ENCODE measurements at regions not wholly inside any gene's neighbourhood (a gene's known extent, or its start where the extent isn't known, plus 50 kb on each side); places are given as distances from the start of the nearest gene placed in this dataset.
"Not testable (repeated sequence)": the region's sequence is repeated elsewhere in the genome, so short reads cannot be mapped to it uniquely, and the experiment has no call there.

DNA sequence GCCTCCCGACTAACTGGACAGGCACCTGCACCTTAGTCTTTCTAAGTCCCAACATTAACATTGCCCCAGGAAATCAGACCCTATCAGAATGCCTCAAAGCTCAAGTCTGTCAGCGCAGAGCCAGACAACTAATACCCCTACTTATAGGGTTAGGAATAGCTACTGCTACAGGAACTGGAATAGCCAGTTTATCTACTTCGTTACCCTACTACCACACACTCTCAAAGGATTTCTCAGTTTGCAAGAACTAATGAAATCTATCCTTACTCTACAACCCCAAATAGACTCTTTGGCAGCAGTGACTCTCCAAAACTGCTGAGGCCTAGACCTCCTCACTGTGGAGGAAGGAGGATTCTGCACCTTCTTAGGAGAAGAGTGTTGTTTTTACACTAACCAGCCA, 88.5 kb downstream of the COPRS start:
- H3K9me3 ChIP-seq (ENCODE audit: control extremely low read depth in 1 of 3, control insufficient read depth in 2 of 3, insufficient read depth in 1 of 3, low read length in 2 of 3); H3K27ac ChIP-seq (ENCODE audit: low read length in 2 of 2); H3K9ac ChIP-seq (ENCODE audit: low read length); intact Hi-C loops (cut with micrococcal nuclease); H2AFZ ChIP-seq (ENCODE audit: insufficient read depth, low read depth, low read length, poor library complexity, severe bottlenecking); ATAC-seq (ENCODE audit: low read depth); DNase-seq; H3K4me1 ChIP-seq (ENCODE audit: control insufficient read depth in 2 of 2, insufficient read depth in 2 of 2, low read length in 2 of 2); H3K27me3 Mint-ChIP-seq; H3K27me3 ChIP-seq (replicated peaks in 1 of 4; ENCODE audit: control extremely low read depth in 1 of 4, control insufficient read depth in 3 of 4, insufficient read depth in 4 of 4, low read length in 3 of 4); H3K4me3 ChIP-seq (ENCODE audit: control extremely low read depth in 1 of 5, extremely low read depth in 1 of 5, insufficient read depth in 1 of 5, low read depth in 2 of 5, low read length in 4 of 5); H3K4me1 Mint-ChIP-seq; H3K27ac Mint-ChIP-seq; H3K36me3 ChIP-seq (replicated peaks in 1 of 2; ENCODE audit: control extremely low read depth in 1 of 2, control insufficient read depth in 1 of 2, extremely low read depth in 1 of 2, insufficient read depth in 2 of 2, low read length in 1 of 2); CTCF ChIA-PET; H3K9me3 Mint-ChIP-seq (ENCODE audit: insufficient read depth); POLR2A ChIA-PET; H3K4me2 ChIP-seq (replicated peaks; ENCODE audit: low read depth, low read length, poor library complexity, severe bottlenecking); H4K20me1 ChIP-seq (ENCODE audit: control insufficient read depth, insufficient read depth, low read length, poor library complexity, severe bottlenecking); H3K4me3 Mint-ChIP-seq; H3K79me2 ChIP-seq (ENCODE audit: control insufficient read depth, insufficient read depth, low read length): not testable (repeated sequence)
- 96% methylated on average over 2 of the region's 3 CpGs for WGBS (ENCODE audit: insufficient coverage)

DNA sequence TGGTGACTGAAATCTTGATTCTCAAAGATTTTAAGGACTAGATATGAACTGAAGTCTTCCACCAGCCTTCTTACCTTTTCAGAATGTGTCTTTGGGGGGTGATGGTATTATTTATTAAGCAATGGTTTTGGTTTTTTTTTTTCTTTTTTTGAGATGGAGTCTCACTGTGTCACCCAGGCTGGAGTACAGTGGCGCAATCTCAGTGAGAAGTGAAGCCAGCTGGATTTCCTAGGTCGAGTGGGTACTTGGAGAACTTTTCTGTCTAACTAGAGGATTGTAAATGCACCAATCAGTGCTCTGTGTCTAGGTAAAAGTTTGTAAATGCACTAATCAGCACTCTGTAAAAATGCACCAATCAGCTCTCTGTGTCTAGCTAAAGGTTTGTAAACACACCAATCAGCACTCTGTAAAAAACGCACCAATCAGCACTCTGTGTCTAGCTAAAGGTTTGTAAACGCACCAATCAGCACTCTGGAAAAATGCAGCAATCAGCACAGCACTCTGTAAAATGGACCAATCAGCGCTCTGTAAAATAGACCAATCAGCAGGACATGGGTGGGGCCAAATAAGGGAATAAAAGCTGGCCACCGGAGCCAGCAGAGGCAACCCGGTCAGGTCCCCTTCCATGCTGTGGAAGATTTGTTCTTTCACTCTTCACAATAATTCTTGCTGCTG, 97.1 kb downstream of the COPRS start:
- H4K20me1 ChIP-seq (ENCODE audit: control insufficient read depth, insufficient read depth, low read length, poor library complexity, severe bottlenecking); intact Hi-C loops (cut with micrococcal nuclease); ATAC-seq (ENCODE audit: low read depth); H3K27ac ChIP-seq (ENCODE audit: low read length in 2 of 2); H3K27ac Mint-ChIP-seq; H3K36me3 ChIP-seq (replicated peaks in 1 of 2; ENCODE audit: control extremely low read depth in 1 of 2, control insufficient read depth in 1 of 2, extremely low read depth in 1 of 2, insufficient read depth in 2 of 2, low read length in 1 of 2); H2AFZ ChIP-seq (ENCODE audit: insufficient read depth, low read depth, low read length, poor library complexity, severe bottlenecking); H3K79me2 ChIP-seq (ENCODE audit: control insufficient read depth, insufficient read depth, low read length); H3K4me2 ChIP-seq (replicated peaks; ENCODE audit: low read depth, low read length, poor library complexity, severe bottlenecking); DNase-seq; H3K9ac ChIP-seq (ENCODE audit: low read length); CTCF ChIA-PET; H3K4me3 Mint-ChIP-seq; H3K27me3 ChIP-seq (replicated peaks in 1 of 4; ENCODE audit: control extremely low read depth in 1 of 4, control insufficient read depth in 3 of 4, insufficient read depth in 4 of 4, low read length in 3 of 4); H3K4me3 ChIP-seq (ENCODE audit: control extremely low read depth in 1 of 5, extremely low read depth in 1 of 5, insufficient read depth in 1 of 5, low read depth in 2 of 5, low read length in 4 of 5); H3K9me3 ChIP-seq (ENCODE audit: control extremely low read depth in 1 of 3, control insufficient read depth in 2 of 3, insufficient read depth in 1 of 3, low read length in 2 of 3); POLR2A ChIA-PET; H3K4me1 ChIP-seq (ENCODE audit: control insufficient read depth in 2 of 2, insufficient read depth in 2 of 2, low read length in 2 of 2); H3K4me1 Mint-ChIP-seq; H3K9me3 Mint-ChIP-seq (ENCODE audit: insufficient read depth): not testable (repeated sequence)
- H3K27me3 Mint-ChIP-seq = peaks cover 27% of the 10 kb centered on the region
- 89% methylated on average over 3 of the region's 7 CpGs for WGBS (ENCODE audit: insufficient coverage)
